PC-3 (cell line): ENCODE measurements at regions not wholly inside any gene's neighbourhood (a gene's known extent, or its start where the extent isn't known, plus 50 kb on each side); places are given as distances from the start of the nearest gene placed in this dataset.

Source experiments
- EZH2 ChIP-seq: fragments of 300-600 bp; sonication (generic); IDR thresholded peaks from one replicate; pipeline ENCODE4 v1.6.1; 2017; ENCODE audit warnings: antibody characterized with exemption, mild to moderate bottlenecking, low read length; ENCODE audit not compliant: unreplicated experiment
- TF ChIP-seq, protein P1 (sequence below): fragments of 300-600 bp; sonication (generic); conservative IDR thresholded peaks from 2 replicates; pipeline ENCODE4 v1.5.1; 2017; ENCODE audit warnings: antibody characterized with exemption, low read depth, mild to moderate bottlenecking, low read length

- no peak for TF ChIP-seq EZH2
- TF ChIP-seq, protein P1, sequence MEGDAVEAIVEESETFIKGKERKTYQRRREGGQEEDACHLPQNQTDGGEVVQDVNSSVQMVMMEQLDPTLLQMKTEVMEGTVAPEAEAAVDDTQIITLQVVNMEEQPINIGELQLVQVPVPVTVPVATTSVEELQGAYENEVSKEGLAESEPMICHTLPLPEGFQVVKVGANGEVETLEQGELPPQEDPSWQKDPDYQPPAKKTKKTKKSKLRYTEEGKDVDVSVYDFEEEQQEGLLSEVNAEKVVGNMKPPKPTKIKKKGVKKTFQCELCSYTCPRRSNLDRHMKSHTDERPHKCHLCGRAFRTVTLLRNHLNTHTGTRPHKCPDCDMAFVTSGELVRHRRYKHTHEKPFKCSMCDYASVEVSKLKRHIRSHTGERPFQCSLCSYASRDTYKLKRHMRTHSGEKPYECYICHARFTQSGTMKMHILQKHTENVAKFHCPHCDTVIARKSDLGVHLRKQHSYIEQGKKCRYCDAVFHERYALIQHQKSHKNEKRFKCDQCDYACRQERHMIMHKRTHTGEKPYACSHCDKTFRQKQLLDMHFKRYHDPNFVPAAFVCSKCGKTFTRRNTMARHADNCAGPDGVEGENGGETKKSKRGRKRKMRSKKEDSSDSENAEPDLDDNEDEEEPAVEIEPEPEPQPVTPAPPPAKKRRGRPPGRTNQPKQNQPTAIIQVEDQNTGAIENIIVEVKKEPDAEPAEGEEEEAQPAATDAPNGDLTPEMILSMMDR: no peak
Measured at GRCh38 chr1:244914761-244915160, 50.4 kb upstream of the HNRNPU start.
